ENCODE measurements at regions not wholly inside any gene's neighbourhood (a gene's known extent, or its start where the extent isn't known, plus 50 kb on each side); places are given as distances from the start of the nearest gene placed in this dataset.

DNA sequence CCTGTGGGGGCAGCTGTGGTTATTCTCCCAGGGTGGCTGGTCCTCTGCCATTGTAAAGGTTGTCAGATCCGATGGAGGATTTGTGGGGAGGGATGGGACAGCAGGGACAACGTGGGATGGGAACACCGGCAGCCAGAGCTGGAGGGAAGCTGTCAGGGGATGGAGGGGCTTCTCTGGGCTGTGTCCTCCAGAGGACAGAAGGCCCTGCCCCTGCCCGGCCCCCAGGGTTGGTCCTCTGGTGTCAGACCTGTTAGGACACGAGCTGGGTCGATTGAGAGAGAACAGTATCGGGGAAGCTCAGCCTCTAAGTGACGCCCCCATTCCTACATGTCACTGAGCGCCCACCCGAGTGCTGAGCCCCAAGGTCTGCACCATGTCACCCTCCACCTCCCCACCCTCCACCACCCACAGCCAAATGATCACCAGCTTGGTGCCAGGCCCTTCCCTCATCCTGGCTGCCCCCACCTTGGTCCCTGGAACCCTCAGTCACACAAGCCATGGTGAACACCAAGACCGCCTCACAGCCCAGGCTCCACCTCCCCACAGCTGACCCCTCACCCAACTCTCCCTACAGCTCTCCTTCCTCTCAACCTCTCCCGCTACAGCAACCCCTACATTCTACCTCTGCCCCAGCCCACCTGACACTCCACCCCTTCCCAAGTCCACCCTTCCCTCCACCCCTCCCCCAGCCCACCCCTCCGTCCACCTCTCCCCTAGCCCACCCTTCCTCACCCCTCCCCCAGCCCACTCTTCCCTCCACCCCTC is 244.4 kb downstream of the MATN1 start:
- TF ChIP-seq FOXM1 (IDR thresholded peaks at IDR 0.05; ENCODE audit: borderline replicate concordance) (no peak), SP1 (IDR thresholded peaks at IDR 0.05) (no peak), CTBP1 (IDR thresholded peaks at IDR 0.05; ENCODE audit: borderline replicate concordance) (no peak), LEF1 (IDR thresholded peaks at IDR 0.05; ENCODE audit: borderline replicate concordance) (no peak), ELF4 (IDR thresholded peaks at IDR 0.05) (no peak), SUZ12 (IDR thresholded peaks at IDR 0.05) (no peak), TARDBP (IDR thresholded peaks at IDR 0.05) (no peak), ZNF384 (IDR thresholded peaks at IDR 0.05) (no peak), NFRKB (IDR thresholded peaks at IDR 0.05) (no peak), ARNT (IDR thresholded peaks at IDR 0.05) (no peak), FOXA1 (IDR thresholded peaks at IDR 0.05) (no peak)
- TF ChIP-seq, protein P1, sequence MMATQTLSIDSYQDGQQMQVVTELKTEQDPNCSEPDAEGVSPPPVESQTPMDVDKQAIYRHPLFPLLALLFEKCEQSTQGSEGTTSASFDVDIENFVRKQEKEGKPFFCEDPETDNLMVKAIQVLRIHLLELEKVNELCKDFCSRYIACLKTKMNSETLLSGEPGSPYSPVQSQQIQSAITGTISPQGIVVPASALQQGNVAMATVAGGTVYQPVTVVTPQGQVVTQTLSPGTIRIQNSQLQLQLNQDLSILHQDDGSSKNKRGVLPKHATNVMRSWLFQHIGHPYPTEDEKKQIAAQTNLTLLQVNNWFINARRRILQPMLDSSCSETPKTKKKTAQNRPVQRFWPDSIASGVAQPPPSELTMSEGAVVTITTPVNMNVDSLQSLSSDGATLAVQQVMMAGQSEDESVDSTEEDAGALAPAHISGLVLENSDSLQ (IDR thresholded peaks at IDR 0.05): no peak
